ENCODE measurements at regions not wholly inside any gene's neighbourhood (a gene's known extent, or its start where the extent isn't known, plus 50 kb on each side); places are given as distances from the start of the nearest gene placed in this dataset.

DNA sequence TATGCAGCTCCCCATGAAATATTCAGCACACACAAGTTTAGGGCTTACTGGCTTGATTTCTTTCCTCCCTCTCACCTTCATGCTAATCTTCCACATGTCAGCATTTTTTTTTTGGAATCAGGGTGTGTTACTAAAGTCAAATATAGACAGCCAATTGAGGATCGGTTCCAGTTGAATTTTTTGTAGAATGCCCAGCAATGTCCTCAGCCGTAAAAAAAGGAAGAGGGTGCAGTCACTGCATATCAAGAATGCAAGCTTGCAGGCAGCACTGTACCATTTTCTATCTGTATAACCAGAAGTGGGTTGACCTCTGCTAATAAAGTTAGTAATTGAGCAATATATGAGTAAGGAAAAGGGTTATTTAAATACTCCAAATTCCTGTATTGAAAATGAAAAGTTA lies 51.4 kb upstream of the CHMP2B start:
- DNase-seq: no peak

- peak in 1 of 2 donors; percentile 13 for DNase-seq
Measured at GRCh38 chr3:87173776-87174175, 53.3 kb upstream of the CHMP2B start.

DNA sequence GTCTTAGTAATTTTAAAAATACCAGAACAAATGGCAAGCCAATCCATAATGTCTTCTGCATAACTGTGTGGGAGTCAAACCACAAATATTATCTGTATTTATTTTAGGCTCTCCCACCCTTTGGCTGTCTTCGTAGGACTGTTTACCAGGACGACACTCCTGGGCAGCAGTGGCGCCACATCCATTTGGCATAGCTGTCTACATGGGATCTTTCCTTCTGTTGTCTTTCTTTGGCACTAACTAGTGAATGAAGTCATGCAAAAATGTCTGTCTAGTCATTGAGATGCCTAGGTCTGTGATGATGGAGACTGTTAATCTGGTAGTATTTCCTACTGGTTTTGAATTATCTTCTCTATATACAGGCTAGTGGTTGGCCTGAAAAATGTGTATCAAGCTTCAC lies 54.0 kb upstream of the CHMP2B start:
- DNase-seq: no peak

GRCh38 chr3:87167628-87168456 lies 59.3 kb upstream of the CHMP2B start:
- peak; percentile 30 to 81 for DNase-seq

GRCh38 chr3:87164245-87164644 lies 62.9 kb upstream of the CHMP2B start:
- DNase-seq: no peak

DNA sequence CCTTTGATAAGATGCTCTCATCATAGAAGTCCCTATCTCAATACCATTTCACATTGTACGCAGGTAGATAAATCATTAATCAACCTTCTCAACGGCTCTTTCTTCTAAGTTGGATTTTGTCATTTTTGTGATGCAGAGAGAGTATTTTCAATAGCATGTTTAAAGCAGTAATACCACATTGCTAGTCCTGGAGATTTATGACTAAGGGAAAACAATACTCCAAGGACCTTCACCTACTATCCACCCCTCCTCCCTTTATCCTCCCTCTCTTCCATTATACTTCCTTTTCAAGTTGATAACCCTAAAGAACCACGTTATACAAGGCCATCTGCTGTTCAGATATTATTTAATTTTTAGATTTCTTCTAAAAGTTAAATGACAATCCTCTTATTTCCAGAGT lies 65.3 kb upstream of the CHMP2B start:
- DNase-seq: no peak

DNA sequence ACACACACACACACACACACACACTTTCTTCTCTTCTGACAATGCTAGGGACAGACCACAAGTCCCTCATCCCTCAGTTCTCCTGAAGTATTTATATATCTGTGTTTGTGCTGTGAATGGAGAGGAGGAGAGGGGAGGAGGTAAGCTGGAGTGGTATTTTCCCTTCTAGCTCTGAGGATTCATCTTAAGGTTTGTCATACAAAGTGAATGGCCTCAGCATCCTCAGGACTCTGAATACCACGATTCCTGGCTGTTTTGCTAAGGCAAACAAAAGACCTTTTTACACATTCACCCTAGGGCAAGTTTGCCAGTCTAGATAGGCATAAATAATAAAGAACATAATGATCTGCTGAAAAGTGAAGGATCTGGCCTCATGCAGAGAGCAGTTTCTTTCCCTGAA lies 65.7 kb upstream of the CHMP2B start:
- DNase-seq: no peak

GRCh38 chr3:87161013-87161412 lies 66.1 kb upstream of the CHMP2B start:
- no peak for DNase-seq

DNA sequence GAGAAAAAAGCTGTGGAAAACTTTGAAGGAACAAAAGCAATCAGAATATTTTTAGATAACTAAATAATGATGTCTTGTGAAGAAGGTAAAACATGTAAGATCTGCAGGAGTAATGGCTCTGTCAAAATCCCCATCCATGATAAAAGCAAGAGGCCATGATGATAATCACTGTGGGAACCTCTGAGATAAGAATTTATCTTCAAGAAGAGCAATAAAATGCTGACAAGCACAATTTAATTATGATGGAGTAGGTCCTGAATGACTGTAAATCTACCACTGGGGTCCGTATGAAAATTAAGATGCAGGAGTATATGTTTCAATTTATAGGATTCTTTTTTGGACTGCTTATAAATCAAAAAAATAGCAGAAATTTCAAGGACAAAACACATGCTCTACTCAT lies 68.3 kb upstream of the CHMP2B start:
- DNase-seq: no peak

DNA sequence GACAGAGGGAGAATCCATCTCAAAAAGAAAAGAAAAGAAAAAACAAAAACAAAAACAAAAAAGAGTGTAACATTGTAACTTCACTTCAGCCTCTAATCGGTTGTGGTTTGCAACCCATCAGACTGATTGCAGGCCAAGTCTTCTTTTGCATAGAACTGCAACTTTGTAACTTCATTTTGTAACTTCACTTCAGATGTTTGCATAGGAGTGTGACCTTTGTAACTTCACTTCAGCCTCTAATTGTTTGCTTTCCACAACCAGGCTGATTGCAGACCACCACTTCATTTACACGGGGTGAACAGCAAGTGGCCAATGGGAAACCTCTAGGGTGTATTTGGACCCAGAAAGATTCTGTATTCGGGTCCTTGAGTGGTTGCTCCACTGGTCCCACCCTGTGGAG lies 79.1 kb upstream of the CHMP2B start:
- DNase-seq: no peak

GRCh38 chr3:87147562-87147961 lies 79.5 kb upstream of the CHMP2B start:
- no peak for DNase-seq

DNA sequence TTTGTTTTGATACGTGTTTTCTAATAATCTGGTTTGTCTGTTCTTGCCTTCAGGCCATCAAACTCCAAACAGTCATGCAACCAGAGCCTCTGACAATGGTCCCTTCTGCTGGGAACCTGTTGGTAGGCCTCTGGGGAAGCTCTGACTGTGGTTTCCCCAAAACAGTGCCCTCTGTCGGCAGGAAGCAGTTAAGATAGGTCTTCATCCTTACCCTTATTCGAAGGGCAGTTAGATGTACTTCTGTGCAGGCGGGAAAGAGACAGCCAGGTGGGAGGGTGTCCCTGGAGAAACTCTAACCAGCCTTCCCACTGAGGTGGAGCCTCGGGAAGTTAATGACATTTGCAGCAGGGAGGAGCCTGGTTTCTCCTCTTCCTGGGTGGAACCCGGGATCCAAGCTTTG lies 81.6 kb upstream of the CHMP2B start:
- peak in 1 of 2 donors; percentile 2 for DNase-seq

DNA sequence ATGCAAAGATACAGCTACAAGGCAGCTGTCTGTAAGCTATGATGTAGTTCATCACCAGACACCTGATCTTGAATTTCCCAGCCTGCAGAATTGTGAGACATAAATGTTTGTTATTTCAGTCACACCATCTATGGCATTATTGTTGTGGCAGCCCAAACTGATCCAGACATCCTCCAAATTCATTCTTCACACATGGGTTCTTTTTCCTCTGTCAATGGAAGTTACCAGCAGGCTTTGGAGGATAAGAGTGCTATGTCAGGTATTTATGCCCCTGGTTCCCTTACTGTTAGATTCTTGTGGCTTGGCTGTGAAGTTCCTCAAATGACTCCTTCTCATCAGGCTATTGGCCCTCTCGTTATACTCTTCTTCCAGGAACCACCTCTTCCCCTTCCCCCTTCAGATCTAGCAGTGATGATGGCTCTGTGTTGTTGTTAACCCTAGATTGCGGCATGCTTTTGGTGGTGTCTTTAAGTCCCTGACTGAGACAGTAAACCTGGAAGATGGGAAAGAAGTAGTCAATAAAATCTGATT lies 91.0 kb upstream of the CHMP2B start:
- DNase-seq: no peak

DNA sequence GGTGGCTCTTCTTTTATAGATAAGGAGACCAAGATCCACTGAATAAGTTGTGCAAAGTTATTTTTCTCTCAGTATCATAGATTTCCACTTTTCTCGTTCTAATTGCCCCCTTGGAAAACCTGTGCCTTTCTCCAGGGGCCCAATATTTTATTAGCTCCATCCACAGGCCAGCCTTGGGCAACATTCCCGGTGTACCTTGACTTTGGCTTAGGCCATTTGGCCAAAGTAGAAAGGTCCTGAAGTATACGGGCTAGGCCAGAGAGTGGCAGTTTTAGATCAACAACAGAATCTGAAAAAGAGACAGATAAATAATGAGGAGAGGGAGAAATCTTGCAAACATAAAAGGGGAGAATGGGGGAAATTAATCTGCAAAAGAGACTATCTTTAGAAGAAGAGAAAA lies 91.7 kb upstream of the CHMP2B start:
- DNase-seq: no peak

DNA sequence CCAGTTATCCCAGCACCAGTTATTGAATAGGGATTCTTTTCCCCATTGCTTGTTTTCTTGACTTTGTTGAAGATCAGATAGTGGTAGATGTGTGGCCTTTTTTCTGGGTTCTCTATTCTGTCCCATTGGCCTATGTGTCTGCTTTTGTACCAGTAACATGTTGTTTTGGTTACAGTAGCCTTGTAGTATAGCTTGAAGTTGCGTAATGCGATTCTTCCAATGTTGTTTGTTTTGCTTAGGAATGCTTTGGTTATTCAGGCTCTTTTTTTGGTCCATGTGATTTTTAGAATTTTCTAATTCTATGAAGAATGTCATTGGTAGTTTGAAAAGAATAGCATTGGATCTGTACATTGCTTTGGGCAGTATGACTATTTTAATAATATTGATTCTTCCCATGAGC lies 94.3 kb upstream of the CHMP2B start:
- no peak for DNase-seq

GRCh38 chr3:87128006-87128405 lies 99.1 kb upstream of the CHMP2B start:
- DNase-seq: no peak

GRCh38 chr3:87127281-87127680 lies 99.8 kb upstream of the CHMP2B start:
- no peak for DNase-seq

GRCh38 chr3:87126321-87126720 lies 100.8 kb upstream of the CHMP2B start:
- no peak for DNase-seq

DNA sequence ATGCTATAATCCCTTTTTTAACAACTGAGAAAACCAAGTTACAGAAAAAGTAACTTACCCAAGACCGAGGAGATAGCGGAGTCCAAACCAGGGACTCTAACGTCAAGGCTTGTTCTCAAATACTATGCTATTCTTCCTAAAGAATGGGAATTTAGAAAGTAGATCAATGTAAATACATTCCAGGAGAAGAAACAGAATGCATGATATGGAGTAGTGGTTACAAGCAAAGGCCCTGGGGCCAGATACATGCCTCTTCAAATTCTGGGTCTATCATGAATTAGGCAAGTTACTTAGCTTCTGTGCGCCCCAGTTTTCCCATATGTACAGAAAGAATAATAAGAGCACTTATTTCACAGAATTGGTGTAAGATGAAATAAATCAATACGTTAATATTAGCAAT lies 102.0 kb upstream of the CHMP2B start:
- DNase-seq: no peak

GRCh38 chr3:87122766-87123165 lies 104.3 kb upstream of the CHMP2B start:
- DNase-seq: no peak

DNA sequence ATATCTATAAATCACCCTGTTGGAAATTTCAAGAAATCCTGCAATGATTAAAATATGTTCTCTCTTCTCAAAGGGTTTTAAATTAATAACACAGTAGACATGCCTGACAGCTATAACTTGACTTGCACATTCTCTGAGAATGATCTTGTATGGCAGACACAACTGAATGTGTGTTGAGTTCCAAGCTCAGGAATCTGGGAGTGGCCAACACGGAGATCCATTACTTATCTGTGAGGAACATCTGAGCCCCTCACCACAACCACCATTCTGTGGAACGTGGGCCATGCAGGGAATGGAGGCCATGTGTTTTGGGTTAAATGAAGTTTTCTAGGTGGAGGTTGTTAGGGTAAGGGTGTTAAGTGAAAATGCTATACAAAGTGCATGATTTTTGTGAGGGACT lies 105.3 kb upstream of the CHMP2B start:
- no peak for DNase-seq

GRCh38 chr3:87120881-87121280 lies 106.2 kb upstream of the CHMP2B start:
- no peak for DNase-seq

GRCh38 chr3:87120236-87120635 lies 106.9 kb upstream of the CHMP2B start:
- DNase-seq: no peak

- no peak for DNase-seq
Measured at GRCh38 chr3:87109465-87109864, 117.6 kb upstream of the CHMP2B start.

Data from inflammatory macrophage treated with lipopolysaccharide for 1 hour (primary cell).